SU-DHL-6 (cell line): ENCODE measurements at regions not wholly inside any gene's neighbourhood (a gene's known extent, or its start where the extent isn't known, plus 50 kb on each side); places are given as distances from the start of the nearest gene placed in this dataset.

Experiments
- CTCF ChIP-seq: fragments of 200-600 bp; sonication (generic); IDR thresholded peaks from one replicate; pipeline ENCODE4 v1.5.1; 2017; ENCODE audit warnings: antibody characterized with exemption, mild to moderate bottlenecking, low read length, moderate library complexity; ENCODE audit not compliant: insufficient read depth, poor library complexity, severe bottlenecking
- EZH2phosphoT487 ChIP-seq: fragments of 200-600 bp; sonication (generic), shearing (Covaris generic); conservative IDR thresholded peaks from 2 replicates; pipeline ENCODE4 v1.6.1; 2018; ENCODE audit warnings: mild to moderate bottlenecking, antibody characterized with exemption, low read length, moderate library complexity, mixed read lengths

DNA sequence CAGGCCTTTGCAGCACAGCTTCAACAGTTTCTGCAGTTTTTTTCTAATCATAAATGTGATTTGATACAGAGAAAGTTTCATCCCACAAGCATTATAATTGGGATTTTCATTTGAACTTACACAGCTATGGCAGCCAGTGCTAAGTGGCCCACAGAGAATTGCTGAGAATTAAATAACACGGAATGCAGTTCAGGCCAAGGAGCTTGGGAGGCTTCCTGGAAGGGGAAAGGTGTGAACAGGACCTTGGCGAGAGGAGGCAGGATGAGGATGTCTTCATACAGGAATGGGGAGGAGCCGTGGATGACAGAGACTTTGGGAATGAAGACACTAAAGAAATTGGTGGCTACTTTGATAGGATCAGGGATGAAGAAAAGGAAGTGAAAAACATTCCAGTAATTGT, 95.3 kb downstream of the ZNF22 start:
- TF ChIP-seq CTCF (no peak), EZH2phosphoT487 (no peak)
